Liver (tissue), 8 donors: ENCODE measurements at regions not wholly inside any gene's neighbourhood (a gene's known extent, or its start where the extent isn't known, plus 50 kb on each side); places are given as distances from the start of the nearest gene placed in this dataset.

ENCODE experiments used
- DNase-seq: peaks from one replicate; pipeline ENCODE4 v3.0.0-alpha.2; 2017; ENCODE audit warnings: low spot score
- H3K27ac ChIP-seq, 2 donors: one replicate each; pipeline ENCODE4 v1.7.0; 2013; ENCODE audit warnings: inconsistent platforms in 2 of 2, low read length in 2 of 2, control low read depth in 1 of 2, low read depth in 1 of 2, mild to moderate bottlenecking in 1 of 2
- H3K27me3 ChIP-seq, 4 donors: one replicate each; pipeline versions ENCODE4 v1.6.1 to v1.7.0; 2013; ENCODE audit warnings: low read length in 3 of 4, inconsistent platforms in 1 of 4, mild to moderate bottlenecking in 1 of 4, moderate library complexity in 1 of 4; ENCODE audit not compliant: control insufficient read depth in 4 of 4, insufficient read depth in 4 of 4
- H3K36me3 ChIP-seq, 4 donors: one replicate each; pipeline versions ENCODE4 v1.6.1 to v1.7.0; 2013; ENCODE audit warnings: low read length in 3 of 4, mild to moderate bottlenecking in 3 of 4, low read depth in 1 of 4, moderate library complexity in 1 of 4; ENCODE audit not compliant: control insufficient read depth in 4 of 4, insufficient read depth in 3 of 4
- H3K4me1 ChIP-seq, 4 donors: one replicate each; pipeline versions ENCODE4 v1.6.1 to v1.7.0; 2013; ENCODE audit warnings: low read length in 3 of 4, mild to moderate bottlenecking in 3 of 4, moderate library complexity in 1 of 4; ENCODE audit not compliant: control insufficient read depth in 4 of 4, insufficient read depth in 4 of 4
- H3K4me3 ChIP-seq, 3 donors: one replicate each; pipeline versions ENCODE4 v1.6.1 to v1.7.0; 2013; ENCODE audit warnings: low read length in 3 of 3, control low read depth in 1 of 3, low read depth in 1 of 3, mild to moderate bottlenecking in 1 of 3
- H3K9ac ChIP-seq, 2 donors: one replicate each; pipeline ENCODE4 v1.7.0; 2013; ENCODE audit warnings: low read length in 2 of 2, mild to moderate bottlenecking in 2 of 2, moderate library complexity in 2 of 2, control low read depth in 1 of 2, low read depth in 1 of 2
- H3K9me3 ChIP-seq, 4 donors: one replicate each; pipeline versions ENCODE4 v1.6.1 to v1.7.0; 2013; ENCODE audit warnings: low read length in 3 of 4; ENCODE audit not compliant: control insufficient read depth in 4 of 4
- ATF3 ChIP-seq: IDR thresholded peaks from 2 replicates; pipeline ENCODE4 v1.6.1; 2016; ENCODE audit warnings: antibody characterized with exemption
- CTCF ChIP-seq: fragments of 150-350 bp; IDR thresholded peaks from 2 replicates; pipeline ENCODE4 v1.5.1; 2017; ENCODE audit warnings: improper control_type of control experiment, low read depth, low read length; ENCODE audit not compliant: missing input control
- EGR1 ChIP-seq, 2 donors: IDR thresholded peaks; 2 replicates each; pipeline ENCODE4 v1.6.1; 2016 to 2018; ENCODE audit warnings: antibody characterized with exemption in 2 of 2, low read depth in 2 of 2
- FOXA1 ChIP-seq: IDR thresholded peaks from 2 replicates; pipeline ENCODE4 v1.6.1; 2016; ENCODE audit warnings: antibody characterized with exemption
- GABPA ChIP-seq, 2 donors: IDR thresholded peaks in 1 of 2; conservative IDR thresholded peaks in 1 of 2; 2 replicates each; pipeline ENCODE4 v1.6.1; 2016; ENCODE audit warnings: antibody characterized with exemption in 2 of 2, mild to moderate bottlenecking in 1 of 2, moderate library complexity in 1 of 2
- HNF4A ChIP-seq, 2 donors: conservative IDR thresholded peaks; 2 replicates each; pipeline ENCODE4 v1.6.1; 2016; ENCODE audit warnings: antibody characterized with exemption in 2 of 2, mild to moderate bottlenecking in 2 of 2
- HNF4G ChIP-seq: IDR thresholded peaks from 2 replicates; pipeline ENCODE4 v1.6.1; 2016; ENCODE audit warnings: antibody characterized with exemption
- JUND ChIP-seq, 2 donors: IDR thresholded peaks; 2 replicates each; pipeline ENCODE4 v1.6.1; 2016; ENCODE audit warnings: antibody characterized with exemption in 2 of 2
- NR2F2 ChIP-seq: IDR thresholded peaks from 2 replicates; pipeline ENCODE4 v1.6.1; 2016; ENCODE audit warnings: antibody characterized with exemption
- RAD21 ChIP-seq, 2 donors: IDR thresholded peaks; 2 replicates each; pipeline ENCODE4 v1.6.1; 2016; ENCODE audit warnings: antibody characterized with exemption in 2 of 2, mild to moderate bottlenecking in 2 of 2
- RXRA ChIP-seq, 2 donors: IDR thresholded peaks; 2 replicates each; pipeline ENCODE4 v1.6.1; 2017 to 2018; ENCODE audit warnings: antibody characterized with exemption in 2 of 2, mild to moderate bottlenecking in 1 of 2
- SP1 ChIP-seq: IDR thresholded peaks from 2 replicates; pipeline ENCODE4 v1.6.1; 2018; ENCODE audit warnings: antibody characterized with exemption, mild to moderate bottlenecking
- TAF1 ChIP-seq: conservative IDR thresholded peaks from 2 replicates; pipeline ENCODE4 v1.6.1; 2016; ENCODE audit warnings: antibody characterized with exemption, mild to moderate bottlenecking
- YY1 ChIP-seq: IDR thresholded peaks from 2 replicates; pipeline ENCODE4 v1.6.1; 2016; ENCODE audit warnings: antibody characterized with exemption, mild to moderate bottlenecking
- WGBS: extraction: QIAGEN DNeasy Blood & Tissue Kit; methylation state at CpG from one replicate; pipeline ENCODE4 v1.1.7; 2013; 5-methylcytosine and 5-hydroxymethylcytosine counted together
- donor health status: healthy.
- donor health status: healthy.
- donor health status: healthy.
- donor health status: healthy.
- donor health status: healthy.

- Histone ChIP-seq H3K4me1 (peaks cover 0 to 14% (median 10%) of the 10 kb centered on the region in 4 donors), H3K27ac (no peak overlapping the region), H3K9ac (no peak overlapping the region), H3K36me3 (no peaks in the 10 kb centered on the region), H3K27me3 (no peaks in the 10 kb centered on the region), H3K9me3 (no peaks in the 10 kb centered on the region), H3K4me3 (no peak overlapping the region)
- DNase-seq = peak; percentile 22
- TF ChIP-seq HNF4A (conservative IDR thresholded peaks at IDR 0.05) = no peak
- TF ChIP-seq TAF1 = no peak
- TF ChIP-seq YY1 = no peak
- no peak for TF ChIP-seq CTCF
- 90% methylated on average over 10 of the region's 10 CpGs for WGBS
These were observed 267.8 kb downstream of the RPS24 start for GRCh38 chr10:78301481-78301880.

- WGBS = 88% methylated on average over 11 of the region's 11 CpGs
- DNase-seq = peak; percentile 26
These were observed 268.5 kb downstream of the RPS24 start for GRCh38 chr10:78301891-78302738.

GRCh38 chr10:78302739-78302988, 269.0 kb downstream of the RPS24 start:
- WGBS = 2% methylated on average over 3 of the region's 3 CpGs
- H3K36me3 ChIP-seq = no peaks in the 10 kb centered on the region
- TF ChIP-seq CTCF = no peak
- no peak for TF ChIP-seq GABPA (IDR thresholded peaks at IDR 0.05 in 1 of 2, conservative IDR thresholded peaks at IDR 0.05 in 1 of 2)
- TF ChIP-seq JUND (IDR thresholded peaks at IDR 0.05) = no peak
- no peak for TF ChIP-seq NR2F2
- TF ChIP-seq HNF4G = no peak
- TF ChIP-seq RAD21 (IDR thresholded peaks at IDR 0.05) = no peak
- no peak for TF ChIP-seq HNF4A (conservative IDR thresholded peaks at IDR 0.05)
- no peak for TF ChIP-seq EGR1 (IDR thresholded peaks at IDR 0.05; ENCODE audit: low read depth in 2 of 2)
- TF ChIP-seq RXRA (IDR thresholded peaks at IDR 0.05) = no peak
- no peak for TF ChIP-seq ATF3
- no peak for TF ChIP-seq SP1
- H3K9ac ChIP-seq = peak overlapping the region; percentile 36 to 82
- no peak for DNase-seq
- no peaks in the 10 kb centered on the region for H3K27me3 ChIP-seq
- H3K4me1 ChIP-seq = peaks cover 0 to 14% (median 10%) of the 10 kb centered on the region in 4 donors
- H3K9me3 ChIP-seq = no peaks in the 10 kb centered on the region
- peak overlapping the region; percentile 27 to 66 (median 64) for H3K4me3 ChIP-seq
- peak overlapping the region; percentile 92 to 94 for H3K27ac ChIP-seq

More at GRCh38 chr10:78301891-78302738, 268.5 kb downstream of the RPS24 start:
- Histone ChIP-seq H3K4me1 (peaks cover 0 to 14% (median 10%) of the 10 kb centered on the region in 4 donors), H3K27ac (peak overlapping the region; percentile 92 to 94), H3K9ac (peak overlapping the region in 1 of 2 donors; percentile 0), H3K4me3 (no peak overlapping the region), H3K27me3 (no peaks in the 10 kb centered on the region), H3K9me3 (no peaks in the 10 kb centered on the region), H3K36me3 (no peaks in the 10 kb centered on the region)
- TF ChIP-seq CTCF = peak; percentile 1
- peak in 1 of 2 donors; percentile 10 for TF ChIP-seq RAD21 (IDR thresholded peaks at IDR 0.05)
- no peak for TF ChIP-seq HNF4G
- no peak for TF ChIP-seq FOXA1
- no peak for TF ChIP-seq YY1
